COLO829 (cell line): ENCODE measurements at regions not wholly inside any gene's neighbourhood (a gene's known extent, or its start where the extent isn't known, plus 50 kb on each side); places are given as distances from the start of the nearest gene placed in this dataset.

Experiments
- DNase-seq: peaks from one replicate; pipeline ENCODE4 v3.0.0; 2012; ENCODE audit warnings: low spot score

- DNase-seq: peak; percentile 2
These were observed 688.4 kb downstream of the REEP3 start for GRCh38 chr10:64209561-64209960.

- DNase-seq: no peak
These were observed 689.0 kb downstream of the REEP3 start for GRCh38 chr10:64210211-64210610.

- DNase-seq: no peak
These were observed 690.3 kb downstream of the REEP3 start for GRCh38 chr10:64211466-64211865.

GRCh38 chr10:64215088-64215487, 693.9 kb downstream of the REEP3 start:
- DNase-seq: no peak

GRCh38 chr10:64219271-64220025, 698.2 kb downstream of the REEP3 start:
- DNase-seq: no peak

- no peak for DNase-seq
These were observed 713.3 kb downstream of the REEP3 start for GRCh38 chr10:64234489-64234888.

GRCh38 chr10:64257704-64258103, 736.5 kb downstream of the REEP3 start:
- DNase-seq: no peak

- DNase-seq: no peak
These were observed 739.9 kb downstream of the REEP3 start for GRCh38 chr10:64261092-64261491.

GRCh38 chr10:64261676-64262075, 740.5 kb downstream of the REEP3 start:
- no peak for DNase-seq

GRCh38 chr10:64265961-64266360, 744.8 kb downstream of the REEP3 start:
- DNase-seq: no peak

GRCh38 chr10:64271508-64271907, 750.3 kb downstream of the REEP3 start:
- no peak for DNase-seq

GRCh38 chr10:64271983-64272382, 750.8 kb downstream of the REEP3 start:
- DNase-seq: no peak

- DNase-seq: no peak
These were observed 753.8 kb downstream of the REEP3 start for GRCh38 chr10:64275001-64275400.

GRCh38 chr10:64275774-64276173, 754.6 kb downstream of the REEP3 start:
- DNase-seq: no peak

GRCh38 chr10:64277536-64277935, 756.3 kb downstream of the REEP3 start:
- DNase-seq: no peak

- DNase-seq: no peak
These were observed 762.4 kb downstream of the REEP3 start for GRCh38 chr10:64283621-64284020.

GRCh38 chr10:64286533-64286932, 765.3 kb downstream of the REEP3 start:
- DNase-seq: peak; percentile 6

GRCh38 chr10:64288404-64288803, 767.2 kb downstream of the REEP3 start:
- DNase-seq: no peak

- no peak for DNase-seq
These were observed 782.4 kb downstream of the REEP3 start for GRCh38 chr10:64303566-64303965.

- DNase-seq: no peak
These were observed 785.6 kb downstream of the REEP3 start for GRCh38 chr10:64306729-64307327.

- no peak for DNase-seq
These were observed 791.7 kb downstream of the REEP3 start for GRCh38 chr10:64312876-64313275.

- no peak for DNase-seq
These were observed 792.8 kb downstream of the REEP3 start for GRCh38 chr10:64313967-64314366.

- no peak for DNase-seq
These were observed 795.2 kb downstream of the REEP3 start for GRCh38 chr10:64316416-64316815.

GRCh38 chr10:64316833-64317232, 795.6 kb downstream of the REEP3 start:
- DNase-seq: no peak
